Pancreas (tissue), 10 donors: ENCODE measurements at regions not wholly inside any gene's neighbourhood (a gene's known extent, or its start where the extent isn't known, plus 50 kb on each side); places are given as distances from the start of the nearest gene placed in this dataset.
"Not testable (repeated sequence)": the region's sequence is repeated elsewhere in the genome, so short reads cannot be mapped to it uniquely, and the experiment has no call there.

Experiments used
- ATAC-seq, 4 donors: fragments of 200-7000 bp; cut with Tn5 transposase; one replicate each; pipeline versions ENCODE4 v1.8.0 to v1.9.1; 2020; ENCODE audit warnings: mild to moderate bottlenecking in 4 of 4, moderate library complexity in 4 of 4
- DNase-seq, 6 donors: peaks; one replicate each; pipeline ENCODE4 v3.0.0-alpha.2; 2020
- FAIRE-seq: peaks from 2 replicates; lab custom pipeline; 2012; peaks lifted over from hg19 to GRCh38; lab: Jason Lieb, UNC
- H3K27ac ChIP-seq, 4 donors: fragments of 200-600 bp; sonication (generic); 1 replicate in 3 of 4; 2 replicates in 1 of 4; pipeline versions ENCODE4 v1.5.0 to v1.8.0; 2020
- H3K27me3 ChIP-seq, 4 donors: fragments of 200-600 bp; one replicate each; pipeline ENCODE4 v1.8.0; 2021
- H3K36me3 ChIP-seq, 3 donors: fragments of 200-600 bp; sonication (generic) in 1 of 3; one replicate each; pipeline versions ENCODE4 v1.5.0 to v1.8.0; 2020 to 2021
- H3K4me1 ChIP-seq, 3 donors: fragments of 200-600 bp; one replicate each; pipeline ENCODE4 v1.8.0; 2021
- H3K4me3 ChIP-seq, 4 donors: fragments of 200-600 bp; sonication (generic) in 2 of 4; one replicate each; pipeline versions ENCODE4 v1.5.0 to v1.8.0; 2020 to 2021
- H3K9me3 ChIP-seq, 4 donors: fragments of 200-600 bp; one replicate each; pipeline ENCODE4 v1.8.0; 2021
- WGBS, 2 donors: extraction: QIAGEN DNeasy Blood & Tissue Kit; methylation state at CpG; one replicate each; pipeline ENCODE4 v1.1.7; 2013; 5-methylcytosine and 5-hydroxymethylcytosine counted together
- intact Hi-C, 3 donors: fragments of 100-400 bp; cut with DNase I; formaldehyde crosslinking; loops; one replicate each; pipeline versions ENCODE4 v1.11.1 to v1.14.2; 2022
- TF ChIP-seq, protein P1 (sequence below), 4 donors: fragments of 200-600 bp; sonication (generic) in 3 of 4; IDR thresholded peaks; one replicate each; pipeline versions ENCODE4 v1.5.0 to v1.8.0; 2021; ENCODE audit warnings: antibody characterized with exemption in 4 of 4
- donor health status: healthy with polysubstance abuse.
- donor health status: DM: no; HTN: no; CAD: no; lungs with moderate emphysema.
- donor health status: DM: no; HTN: no; CAD: no.
- donor health status: control.
- donor health status: control.
- donor health status: Bipolar disorder and iron deficiency.
- donor health status: DM: yes; HTN: yes; CAD: no.
- donor health status: DM: no; HTN: no; CAD: no.
- donor health status: DM: no; HTN: no; CAD: no.
- donor health status: DM: yes; HTN: yes; CAD: no.

- DNase-seq = no peak
- Histone ChIP-seq H3K27ac (no peak overlapping the region), H3K27me3 (no peaks in the 10 kb centered on the region), H3K4me1 (no peaks in the 10 kb centered on the region), H3K4me3 (no peak overlapping the region), H3K9me3 (no peaks in the 10 kb centered on the region), H3K36me3 (no peaks in the 10 kb centered on the region)
- intact Hi-C loops = no loop called here
- WGBS, 2 donors = 44 to 55% methylated on average over 4 of the region's 4 CpGs
- no peak for FAIRE-seq
- no peak for ATAC-seq
- TF ChIP-seq, protein P1, sequence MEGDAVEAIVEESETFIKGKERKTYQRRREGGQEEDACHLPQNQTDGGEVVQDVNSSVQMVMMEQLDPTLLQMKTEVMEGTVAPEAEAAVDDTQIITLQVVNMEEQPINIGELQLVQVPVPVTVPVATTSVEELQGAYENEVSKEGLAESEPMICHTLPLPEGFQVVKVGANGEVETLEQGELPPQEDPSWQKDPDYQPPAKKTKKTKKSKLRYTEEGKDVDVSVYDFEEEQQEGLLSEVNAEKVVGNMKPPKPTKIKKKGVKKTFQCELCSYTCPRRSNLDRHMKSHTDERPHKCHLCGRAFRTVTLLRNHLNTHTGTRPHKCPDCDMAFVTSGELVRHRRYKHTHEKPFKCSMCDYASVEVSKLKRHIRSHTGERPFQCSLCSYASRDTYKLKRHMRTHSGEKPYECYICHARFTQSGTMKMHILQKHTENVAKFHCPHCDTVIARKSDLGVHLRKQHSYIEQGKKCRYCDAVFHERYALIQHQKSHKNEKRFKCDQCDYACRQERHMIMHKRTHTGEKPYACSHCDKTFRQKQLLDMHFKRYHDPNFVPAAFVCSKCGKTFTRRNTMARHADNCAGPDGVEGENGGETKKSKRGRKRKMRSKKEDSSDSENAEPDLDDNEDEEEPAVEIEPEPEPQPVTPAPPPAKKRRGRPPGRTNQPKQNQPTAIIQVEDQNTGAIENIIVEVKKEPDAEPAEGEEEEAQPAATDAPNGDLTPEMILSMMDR (IDR thresholded peaks at IDR 0.05) = no peak
Observed at GRCh38 chr3:104359546-104359945, 1007.2 kb upstream of the ALCAM start.

- Histone ChIP-seq H3K27me3 (no peaks in the 10 kb centered on the region), H3K36me3 (no peaks in the 10 kb centered on the region), H3K4me1 (no peaks in the 10 kb centered on the region), H3K4me3 (no peak overlapping the region), H3K27ac (no peak overlapping the region), H3K9me3 (no peaks in the 10 kb centered on the region)
- TF ChIP-seq, protein P1 (IDR thresholded peaks at IDR 0.05) = no peak
- DNase-seq = no peak
- ATAC-seq = no peak
- no peak for FAIRE-seq
- intact Hi-C loops = no loop called here
Observed at GRCh38 chr3:104360038-104360437, 1006.7 kb upstream of the ALCAM start.

DNA sequence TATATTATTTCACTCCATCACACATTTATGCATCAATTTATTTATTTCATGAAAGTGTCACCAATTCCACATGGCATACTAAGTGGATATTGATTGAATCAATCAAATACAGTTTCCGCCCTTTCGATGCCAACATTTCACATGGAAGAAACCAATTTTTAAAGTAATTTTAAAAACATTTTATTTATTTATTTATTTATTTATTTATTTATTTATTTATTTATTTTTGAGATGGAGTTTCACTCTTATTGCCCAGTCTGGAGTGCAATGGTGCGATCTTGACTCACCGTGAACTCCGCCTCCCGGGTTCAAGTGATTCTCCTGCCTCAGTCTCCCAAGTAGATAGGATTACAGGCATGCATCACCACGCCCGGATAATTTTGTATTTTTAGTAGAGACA, 1005.0 kb upstream of the ALCAM start:
- 86 to 95% methylated on average over 8 of the region's 8 CpGs for WGBS, 2 donors
- DNase-seq, H3K4me3 ChIP-seq, H3K9me3 ChIP-seq, ATAC-seq, intact Hi-C loops, H3K36me3 ChIP-seq, H3K4me1 ChIP-seq, H3K27ac ChIP-seq, H3K27me3 ChIP-seq, FAIRE-seq: not testable (repeated sequence)

DNA sequence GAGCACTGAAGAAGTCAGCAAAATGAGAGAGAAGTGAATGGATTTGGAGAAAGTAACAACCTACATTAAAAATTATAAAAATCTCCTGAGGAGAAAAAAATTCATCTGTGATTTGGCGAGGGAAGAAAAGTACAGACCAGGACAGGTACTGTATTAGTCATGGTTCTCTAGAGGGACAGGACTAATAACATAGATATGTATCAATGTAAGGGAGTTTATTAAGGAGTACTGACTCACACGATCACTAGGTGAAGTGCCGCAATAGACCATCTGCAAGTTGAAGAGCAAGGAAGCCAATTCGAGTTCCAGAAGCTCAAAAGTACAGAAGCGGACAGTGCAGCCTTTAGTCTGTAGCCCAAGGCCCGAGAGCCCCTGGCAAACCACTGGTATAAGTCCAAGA, 1004.4 kb upstream of the ALCAM start:
- H3K9me3 ChIP-seq = no peaks in the 10 kb centered on the region
- no peaks in the 10 kb centered on the region for H3K27me3 ChIP-seq
- no peak overlapping the region for H3K4me3 ChIP-seq
- DNase-seq (no peak), FAIRE-seq (no peak), ATAC-seq (no peak)
- WGBS, 2 donors = 63 to 75% methylated on average over 6 of the region's 6 CpGs
- TF ChIP-seq, protein P1 (IDR thresholded peaks at IDR 0.05) = no peak
- no peaks in the 10 kb centered on the region for H3K36me3 ChIP-seq
- no peak overlapping the region for H3K27ac ChIP-seq
- intact Hi-C loops = no loop called here
- H3K4me1 ChIP-seq = no peaks in the 10 kb centered on the region

DNA sequence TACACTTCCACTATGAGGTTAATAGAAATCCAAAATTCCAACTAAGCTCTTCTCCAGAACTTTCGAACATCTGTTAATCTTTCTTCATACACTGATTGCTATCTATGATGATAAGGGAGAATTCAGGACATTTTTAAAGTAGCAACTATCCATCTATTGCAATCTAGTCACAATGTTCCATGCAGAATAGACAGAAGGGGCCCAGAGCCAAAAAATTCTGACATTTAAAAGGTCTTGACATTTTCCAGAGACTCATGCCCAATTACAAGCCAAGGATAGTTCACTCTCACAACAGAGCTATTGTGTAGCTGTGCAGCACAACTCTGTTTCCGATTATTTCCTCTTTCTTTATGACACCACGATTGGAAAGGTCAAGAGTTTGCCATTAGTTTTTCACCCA, 999.7 kb upstream of the ALCAM start:
- FAIRE-seq (no peak), ATAC-seq (no peak), DNase-seq (no peak)
- Histone ChIP-seq H3K4me1 (no peaks in the 10 kb centered on the region), H3K9me3 (no peaks in the 10 kb centered on the region), H3K36me3 (no peaks in the 10 kb centered on the region), H3K27ac (no peak overlapping the region), H3K4me3 (no peak overlapping the region), H3K27me3 (no peaks in the 10 kb centered on the region)
- 22 to 34% methylated on average over 3 of the region's 3 CpGs for WGBS, 2 donors
- TF ChIP-seq, protein P1 (IDR thresholded peaks at IDR 0.05) = no peak
- intact Hi-C loops = no loop called here

GRCh38 chr3:104368760-104369159, 997.9 kb upstream of the ALCAM start:
- Histone ChIP-seq H3K36me3 (no peaks in the 10 kb centered on the region), H3K9me3 (no peaks in the 10 kb centered on the region), H3K4me1 (no peaks in the 10 kb centered on the region), H3K27ac (no peak overlapping the region), H3K27me3 (no peaks in the 10 kb centered on the region), H3K4me3 (no peak overlapping the region)
- FAIRE-seq (no peak), DNase-seq (no peak), ATAC-seq (no peak)
- TF ChIP-seq, protein P1 (IDR thresholded peaks at IDR 0.05) = no peak
- intact Hi-C loops = no loop called here
